ENCODE measurements at regions not wholly inside any gene's neighbourhood (a gene's known extent, or its start where the extent isn't known, plus 50 kb on each side); places are given as distances from the start of the nearest gene placed in this dataset.

GRCh38 chr5:56480078-56480704 is 247.1 kb upstream of the ANKRD55 start (continued):
- TF ChIP-seq, protein P1, sequence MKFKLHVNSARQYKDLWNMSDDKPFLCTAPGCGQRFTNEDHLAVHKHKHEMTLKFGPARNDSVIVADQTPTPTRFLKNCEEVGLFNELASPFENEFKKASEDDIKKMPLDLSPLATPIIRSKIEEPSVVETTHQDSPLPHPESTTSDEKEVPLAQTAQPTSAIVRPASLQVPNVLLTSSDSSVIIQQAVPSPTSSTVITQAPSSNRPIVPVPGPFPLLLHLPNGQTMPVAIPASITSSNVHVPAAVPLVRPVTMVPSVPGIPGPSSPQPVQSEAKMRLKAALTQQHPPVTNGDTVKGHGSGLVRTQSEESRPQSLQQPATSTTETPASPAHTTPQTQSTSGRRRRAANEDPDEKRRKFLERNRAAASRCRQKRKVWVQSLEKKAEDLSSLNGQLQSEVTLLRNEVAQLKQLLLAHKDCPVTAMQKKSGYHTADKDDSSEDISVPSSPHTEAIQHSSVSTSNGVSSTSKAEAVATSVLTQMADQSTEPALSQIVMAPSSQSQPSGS (CRISPR knock-in tag; IDR thresholded peaks at IDR 0.05), result 0 out of 2 replicates have a peak, but pooled peaks have one; percentile 19
- TF ChIP-seq NPAS2 (CRISPR knock-in tag; IDR thresholded peaks at IDR 0.05; ENCODE audit: borderline replicate concordance), result no peak
- TF ChIP-seq, protein P2, sequence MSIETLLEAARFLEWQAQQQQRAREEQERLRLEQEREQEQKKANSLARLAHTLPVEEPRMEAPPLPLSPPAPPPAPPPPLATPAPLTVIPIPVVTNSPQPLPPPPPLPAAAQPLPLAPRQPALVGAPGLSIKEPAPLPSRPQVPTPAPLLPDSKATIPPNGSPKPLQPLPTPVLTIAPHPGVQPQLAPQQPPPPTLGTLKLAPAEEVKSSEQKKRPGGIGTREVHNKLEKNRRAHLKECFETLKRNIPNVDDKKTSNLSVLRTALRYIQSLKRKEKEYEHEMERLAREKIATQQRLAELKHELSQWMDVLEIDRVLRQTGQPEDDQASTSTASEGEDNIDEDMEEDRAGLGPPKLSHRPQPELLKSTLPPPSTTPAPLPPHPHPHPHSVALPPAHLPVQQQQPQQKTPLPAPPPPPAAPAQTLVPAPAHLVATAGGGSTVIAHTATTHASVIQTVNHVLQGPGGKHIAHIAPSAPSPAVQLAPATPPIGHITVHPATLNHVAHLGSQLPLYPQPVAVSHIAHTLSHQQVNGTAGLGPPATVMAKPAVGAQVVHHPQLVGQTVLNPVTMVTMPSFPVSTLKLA (IDR thresholded peaks at IDR 0.05), result peak; percentile 36; the same call in 1 of the 2 replicates
- peak in 1 of 2 experiments; percentile 74; a peak in 1 of 4 replicates for TF ChIP-seq KLF16 (CRISPR knock-in tag; IDR thresholded peaks at IDR 0.05)
- TF ChIP-seq NFATC3 (CRISPR knock-in tag; IDR thresholded peaks at IDR 0.05), result no peak
- no peak for TF ChIP-seq ATM (IDR thresholded peaks at IDR 0.05; ENCODE audit: borderline replicate concordance)
- peak; percentile 53; the same call in 1 of the 2 replicates for TF ChIP-seq SOX13 (IDR thresholded peaks at IDR 0.05)
- peak in 1 of 2 experiments; percentile 89; a peak in 2 of 4 replicates for TF ChIP-seq SOX13 (CRISPR knock-in tag; conservative IDR thresholded peaks at IDR 0.05 in 1 of 2, IDR thresholded peaks at IDR 0.05 in 1 of 2)
- no peak; the same call in none of the 2 replicates for TF ChIP-seq ATF1 (CRISPR knock-in tag; IDR thresholded peaks at IDR 0.05)
- peak; percentile 63; the same call in 1 of the 2 replicates for TF ChIP-seq AHDC1 (CRISPR knock-in tag; IDR thresholded peaks at IDR 0.05; ENCODE audit: borderline replicate concordance)
- TF ChIP-seq ZNF678 (CRISPR knock-in tag; IDR thresholded peaks at IDR 0.05), result no peak
- TF ChIP-seq NFRKB (IDR thresholded peaks at IDR 0.05), result no peak
- TF ChIP-seq SRSF4 (IDR thresholded peaks at IDR 0.05; ENCODE audit: low read depth, low read length, poor library complexity, severe bottlenecking), result no peak
- TF ChIP-seq ZNF224 (CRISPR knock-in tag; IDR thresholded peaks at IDR 0.05), result no peak
- TF ChIP-seq FOXO1 (CRISPR knock-in tag; IDR thresholded peaks at IDR 0.05), result peak; percentile 86
- no peak for TF ChIP-seq STAT5B (CRISPR knock-in tag; IDR thresholded peaks at IDR 0.05)
- no peak for TF ChIP-seq ZNF225 (CRISPR knock-in tag; IDR thresholded peaks at IDR 0.05)
- TF ChIP-seq ZBTB42 (CRISPR knock-in tag; IDR thresholded peaks at IDR 0.05), result no peak
- TF ChIP-seq, protein P3, sequence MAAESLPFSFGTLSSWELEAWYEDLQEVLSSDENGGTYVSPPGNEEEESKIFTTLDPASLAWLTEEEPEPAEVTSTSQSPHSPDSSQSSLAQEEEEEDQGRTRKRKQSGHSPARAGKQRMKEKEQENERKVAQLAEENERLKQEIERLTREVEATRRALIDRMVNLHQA (CRISPR knock-in tag; IDR thresholded peaks at IDR 0.05), result no peak
- TF ChIP-seq, protein P4, sequence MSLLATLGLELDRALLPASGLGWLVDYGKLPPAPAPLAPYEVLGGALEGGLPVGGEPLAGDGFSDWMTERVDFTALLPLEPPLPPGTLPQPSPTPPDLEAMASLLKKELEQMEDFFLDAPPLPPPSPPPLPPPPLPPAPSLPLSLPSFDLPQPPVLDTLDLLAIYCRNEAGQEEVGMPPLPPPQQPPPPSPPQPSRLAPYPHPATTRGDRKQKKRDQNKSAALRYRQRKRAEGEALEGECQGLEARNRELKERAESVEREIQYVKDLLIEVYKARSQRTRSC (CRISPR knock-in tag; IDR thresholded peaks at IDR 0.05; ENCODE audit: low read depth), result no peak
- TF ChIP-seq ZBTB7A (CRISPR knock-in tag; IDR thresholded peaks at IDR 0.05), result 0 out of 2 replicates have a peak, but pooled peaks have one; percentile 53

All from HepG2 (cell line).